Vagina (tissue), 2 donors: ENCODE measurements at regions not wholly inside any gene's neighbourhood (a gene's known extent, or its start where the extent isn't known, plus 50 kb on each side); places are given as distances from the start of the nearest gene placed in this dataset.

Experiments
- CTCF ChIP-seq, 3 experiments: fragments of 450-650 bp in 2 of 3; fragments of 200-600 bp in 1 of 3; sonication (generic) in 1 of 3; IDR thresholded peaks; one replicate each; pipeline ENCODE4 v1.5.1; 2017 to 2019; ENCODE audit warnings: antibody characterized with exemption in 3 of 3, mild to moderate bottlenecking in 2 of 3, moderate library complexity in 2 of 3
- POLR2A ChIP-seq, 2 donors: fragments of 450-650 bp; IDR thresholded peaks; one replicate each; pipeline ENCODE4 v1.6.1; 2017; ENCODE audit warnings: antibody characterized with exemption in 2 of 2, mild to moderate bottlenecking in 2 of 2, moderate library complexity in 2 of 2
- POLR2AphosphoS5 ChIP-seq, 2 donors: sonication (generic); formaldehyde crosslinking; IDR thresholded peaks; one replicate each; pipeline ENCODE4 v1.9.0; 2017; ENCODE audit warnings: antibody characterized with exemption in 2 of 2, mild to moderate bottlenecking in 2 of 2, low read depth in 1 of 2; ENCODE audit not compliant: insufficient read depth in 1 of 2

GRCh38 chr20:51156041-51156982 lies 133.4 kb upstream of the KCNG1 start:
- TF ChIP-seq POLR2A (IDR thresholded peaks at IDR 0.05): no peak
- no peak for TF ChIP-seq CTCF (IDR thresholded peaks at IDR 0.05)
- no peak for TF ChIP-seq POLR2AphosphoS5 (IDR thresholded peaks at IDR 0.05; ENCODE audit: insufficient read depth in 1 of 2, low read depth in 1 of 2)
